SK-N-SH treated with all-trans-retinoic acid at 6 μM for 48 hours (cell line): ENCODE measurements at regions not wholly inside any gene's neighbourhood (a gene's known extent, or its start where the extent isn't known, plus 50 kb on each side); places are given as distances from the start of the nearest gene placed in this dataset.

Experiments used
- ARNTL ChIP-seq: fragments of 450-650 bp; formaldehyde crosslinking; IDR thresholded peaks from 2 replicates; pipeline ENCODE4 v1.5.0; 2020; ENCODE audit warnings: low read depth, mild to moderate bottlenecking, moderate library complexity, borderline replicate concordance
- BACH2 ChIP-seq: fragments of 250-450 bp; sonication (Bioruptor Pico); IDR thresholded peaks from 2 replicates; pipeline ENCODE4 v1.9.0; 2021; ENCODE audit warnings: mild to moderate bottlenecking, borderline replicate concordance
- CREB5 ChIP-seq: fragments of 250-450 bp; sonication (Bioruptor Pico); IDR thresholded peaks from 2 replicates; pipeline ENCODE4 v1.5.1; 2020; ENCODE audit warnings: low read depth, mild to moderate bottlenecking, moderate library complexity
- CSRNP3 ChIP-seq: fragments of 250-450 bp; sonication (Bioruptor Pico); IDR thresholded peaks from 2 replicates; pipeline ENCODE4 v1.5.1; 2021; ENCODE audit warnings: mild to moderate bottlenecking, moderate library complexity
- ESRRG ChIP-seq: fragments of 250-450 bp; sonication (Bioruptor Pico); IDR thresholded peaks from 2 replicates; pipeline ENCODE4 v1.6.1; 2021; ENCODE audit warnings: mild to moderate bottlenecking
- OSR1 ChIP-seq: fragments of 250-450 bp; sonication (Bioruptor Pico); IDR thresholded peaks from 2 replicates; pipeline ENCODE4 v1.8.0; 2022; ENCODE audit warnings: moderate library complexity, mild to moderate bottlenecking, inconsistent platforms
- PATZ1 ChIP-seq: fragments of 250-450 bp; sonication (Bioruptor Pico); IDR thresholded peaks from 2 replicates; pipeline ENCODE4 v1.8.0; 2020; ENCODE audit warnings: mild to moderate bottlenecking, moderate library complexity, borderline replicate concordance
- PPARA ChIP-seq: fragments of 250-450 bp; sonication (Bioruptor Pico); IDR thresholded peaks from 2 replicates; pipeline ENCODE4 v1.5.0; 2020; ENCODE audit warnings: mild to moderate bottlenecking, borderline replicate concordance
- SNAI2 ChIP-seq: fragments of 250-450 bp; sonication (Bioruptor Pico); IDR thresholded peaks from 2 replicates; pipeline ENCODE4 v1.5.0; 2020; ENCODE audit warnings: mild to moderate bottlenecking, moderate library complexity
- TOX ChIP-seq: fragments of 250-450 bp; sonication (Bioruptor Pico); IDR thresholded peaks from 2 replicates; pipeline ENCODE4 v1.8.0; 2021; ENCODE audit warnings: mild to moderate bottlenecking, moderate library complexity, borderline replicate concordance
- TSHZ2 ChIP-seq: fragments of 250-450 bp; sonication (Bioruptor Pico); IDR thresholded peaks from 2 replicates; pipeline ENCODE4 v1.5.0; 2020; ENCODE audit warnings: mild to moderate bottlenecking, moderate library complexity
- ZFP3 ChIP-seq: fragments of 250-450 bp; sonication (Bioruptor Pico); IDR thresholded peaks from 2 replicates; pipeline ENCODE4 v1.5.0; 2020; ENCODE audit warnings: mild to moderate bottlenecking, moderate library complexity
- ZFP30 ChIP-seq: fragments of 450-650 bp; formaldehyde crosslinking; IDR thresholded peaks from 2 replicates; pipeline ENCODE4 v1.5.0; 2022; ENCODE audit warnings: mild to moderate bottlenecking, moderate library complexity
- ZNF565 ChIP-seq: fragments of 450-650 bp; formaldehyde crosslinking; conservative IDR thresholded peaks from 2 replicates; pipeline ENCODE4 v1.5.0; 2020; ENCODE audit warnings: low read depth, mild to moderate bottlenecking, moderate library complexity

- TF ChIP-seq SNAI2 (no peak), ZFP30 (CRISPR knock-in tag) (no peak), PATZ1 (no peak), TSHZ2 (CRISPR knock-in tag) (no peak), TOX (CRISPR knock-in tag) (no peak), CSRNP3 (CRISPR knock-in tag) (no peak), ESRRG (CRISPR knock-in tag) (no peak), CREB5 (CRISPR knock-in tag) (no peak), ARNTL (no peak), ZFP3 (no peak), PPARA (CRISPR knock-in tag) (no peak), ZNF565 (CRISPR knock-in tag) (no peak), OSR1 (no peak), BACH2 (no peak)
These were observed 95.1 kb upstream of the ARAP3 start for GRCh38 chr5:141777130-141777529.
